GM19025 (cell line): ENCODE measurements at regions not wholly inside any gene's neighbourhood (a gene's known extent, or its start where the extent isn't known, plus 50 kb on each side); places are given as distances from the start of the nearest gene placed in this dataset.
"Not testable (repeated sequence)": the region's sequence is repeated elsewhere in the genome, so short reads cannot be mapped to it uniquely, and the experiment has no call there.

Source experiments
- ATAC-seq: cut with Tn5 transposase; IDR thresholded peaks from one replicate; pipeline ENCODE4 v1.9.1; 2021; ENCODE audit warnings: mild to moderate bottlenecking, low read depth, moderate library complexity; ENCODE audit not compliant: unreplicated experiment

GRCh38 chr11:96447208-96448110 lies 57.6 kb downstream of the JRKL start:
- ATAC-seq, result no peak

GRCh38 chr11:96448225-96448624 lies 58.4 kb downstream of the JRKL start:
- no peak for ATAC-seq

- ATAC-seq, result no peak
These were observed 66.3 kb downstream of the JRKL start for GRCh38 chr11:96456111-96456510.

GRCh38 chr11:96459751-96460150 lies 69.9 kb downstream of the JRKL start:
- no peak for ATAC-seq

GRCh38 chr11:96461871-96462270 lies 72.1 kb downstream of the JRKL start:
- no peak for ATAC-seq

- ATAC-seq, result peak; percentile 61
These were observed 75.0 kb downstream of the JRKL start for GRCh38 chr11:96464700-96465307.

- no peak for ATAC-seq
These were observed 75.7 kb downstream of the JRKL start for GRCh38 chr11:96465512-96465911.

- no peak for ATAC-seq
These were observed 76.8 kb downstream of the JRKL start for GRCh38 chr11:96466607-96467006.

GRCh38 chr11:96469776-96470175 lies 80.0 kb downstream of the JRKL start:
- ATAC-seq, result no peak

- no peak for ATAC-seq
These were observed 80.7 kb downstream of the JRKL start for GRCh38 chr11:96470521-96470920.

- peak; percentile 69 for ATAC-seq
These were observed 82.3 kb downstream of the JRKL start for GRCh38 chr11:96472085-96472484.

GRCh38 chr11:96474263-96474662 lies 84.5 kb downstream of the JRKL start:
- no peak for ATAC-seq

GRCh38 chr11:96481204-96481603 lies 91.4 kb downstream of the JRKL start:
- ATAC-seq, result no peak

- ATAC-seq, result no peak
These were observed 92.0 kb downstream of the JRKL start for GRCh38 chr11:96481771-96482170.

GRCh38 chr11:96482193-96482592 lies 92.4 kb downstream of the JRKL start:
- ATAC-seq, result no peak

GRCh38 chr11:96483374-96483955 lies 93.7 kb downstream of the JRKL start:
- no peak for ATAC-seq

- ATAC-seq, result no peak
These were observed 94.5 kb downstream of the JRKL start for GRCh38 chr11:96484361-96484760.

- no peak for ATAC-seq
These were observed 97.2 kb downstream of the JRKL start for GRCh38 chr11:96486890-96487611.

- not testable (repeated sequence) for ATAC-seq
These were observed 99.1 kb downstream of the JRKL start for GRCh38 chr11:96488911-96489310.

GRCh38 chr11:96500440-96500839 lies 110.6 kb downstream of the JRKL start:
- ATAC-seq, result no peak

GRCh38 chr11:96506041-96506440 lies 116.2 kb downstream of the JRKL start:
- no peak for ATAC-seq
